ENCODE measurements at regions not wholly inside any gene's neighbourhood (a gene's known extent, or its start where the extent isn't known, plus 50 kb on each side); places are given as distances from the start of the nearest gene placed in this dataset.

- no peak for TF ChIP-seq CDX4 (CRISPR knock-in tag; IDR thresholded peaks at IDR 0.05; ENCODE audit: borderline replicate concordance)
- no peak for TF ChIP-seq TCF7 (CRISPR knock-in tag; IDR thresholded peaks at IDR 0.05; ENCODE audit: low read depth)
- no peak for TF ChIP-seq IRF1 (CRISPR knock-in tag; IDR thresholded peaks at IDR 0.05)
- TF ChIP-seq ZNF423 (CRISPR knock-in tag; IDR thresholded peaks at IDR 0.05): no peak
- TF ChIP-seq, protein P1, sequence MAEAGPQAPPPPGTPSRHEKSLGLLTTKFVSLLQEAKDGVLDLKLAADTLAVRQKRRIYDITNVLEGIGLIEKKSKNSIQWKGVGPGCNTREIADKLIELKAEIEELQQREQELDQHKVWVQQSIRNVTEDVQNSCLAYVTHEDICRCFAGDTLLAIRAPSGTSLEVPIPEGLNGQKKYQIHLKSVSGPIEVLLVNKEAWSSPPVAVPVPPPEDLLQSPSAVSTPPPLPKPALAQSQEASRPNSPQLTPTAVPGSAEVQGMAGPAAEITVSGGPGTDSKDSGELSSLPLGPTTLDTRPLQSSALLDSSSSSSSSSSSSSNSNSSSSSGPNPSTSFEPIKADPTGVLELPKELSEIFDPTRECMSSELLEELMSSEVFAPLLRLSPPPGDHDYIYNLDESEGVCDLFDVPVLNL (CRISPR knock-in tag; IDR thresholded peaks at IDR 0.05; ENCODE audit: borderline replicate concordance, low read depth): no peak
- TF ChIP-seq E2F5 (CRISPR knock-in tag; IDR thresholded peaks at IDR 0.05): no peak
Observed at GRCh38 chr20:52342913-52343312, 151.3 kb upstream of the ZFP64 start (continued).

DNA sequence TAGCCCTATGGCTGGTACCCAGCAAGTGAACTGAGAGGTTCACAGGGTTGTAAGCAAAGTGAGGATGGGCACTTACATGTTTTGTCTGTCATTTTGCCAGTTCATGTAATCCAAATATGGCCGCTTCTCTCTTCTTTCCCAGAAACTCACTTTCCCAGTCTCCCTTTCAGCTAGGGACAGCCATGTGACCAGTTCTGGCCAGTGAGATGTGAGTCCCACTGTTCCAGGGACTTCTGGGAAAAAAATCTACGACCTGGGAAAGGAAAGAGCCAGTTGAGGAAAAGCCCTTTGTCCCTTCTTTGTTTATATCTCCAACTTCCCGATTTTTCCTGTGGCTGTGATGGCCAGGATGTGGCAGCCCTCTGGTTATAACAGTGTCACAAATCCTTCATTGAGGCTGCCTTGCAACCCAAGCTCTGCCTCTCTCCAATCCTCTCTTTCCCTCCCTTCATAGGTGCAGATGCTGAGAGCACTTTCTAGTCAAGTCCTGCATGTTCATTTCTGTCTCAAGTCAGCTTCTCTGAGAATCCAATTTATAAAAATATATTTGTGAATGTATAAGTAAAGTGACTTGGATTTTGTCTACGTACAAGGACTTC is 148.6 kb upstream of the ZFP64 start:
- Mint-ChIP-seq H3K27ac (no peak overlapping the region), H3K4me3 (no peak overlapping the region), H3K4me1 (no peaks in the 10 kb centered on the region), H3K36me3 (peaks cover 5% of the 10 kb centered on the region; the same call in 1 of the 2 replicates), H3K9me3 (peaks cover 17% of the 10 kb centered on the region), H3K27me3 (ENCODE audit: low read depth) (no peaks in the 10 kb centered on the region)
- ChIA-PET CTCF (no interaction called here), POLR2A (no interaction called here)
- ATAC-seq: peak; percentile 51
- no peak for DNase-seq (ENCODE audit: low spot score)
- TF ChIP-seq CREM (CRISPR knock-in tag; IDR thresholded peaks at IDR 0.05) (no peak), ZNF219 (CRISPR knock-in tag; IDR thresholded peaks at IDR 0.05; ENCODE audit: borderline replicate concordance) (no peak), NFYB (CRISPR knock-in tag; conservative IDR thresholded peaks at IDR 0.05; ENCODE audit: low read depth) (peak; percentile 59), TEAD4 (CRISPR knock-in tag; IDR thresholded peaks at IDR 0.05) (no peak), TEAD1 (CRISPR knock-in tag; IDR thresholded peaks at IDR 0.05) (no peak), PRRX2 (CRISPR knock-in tag; IDR thresholded peaks at IDR 0.05) (no peak), ELF4 (CRISPR knock-in tag; IDR thresholded peaks at IDR 0.05; ENCODE audit: low read depth) (no peak)
- TF ChIP-seq, protein P2, sequence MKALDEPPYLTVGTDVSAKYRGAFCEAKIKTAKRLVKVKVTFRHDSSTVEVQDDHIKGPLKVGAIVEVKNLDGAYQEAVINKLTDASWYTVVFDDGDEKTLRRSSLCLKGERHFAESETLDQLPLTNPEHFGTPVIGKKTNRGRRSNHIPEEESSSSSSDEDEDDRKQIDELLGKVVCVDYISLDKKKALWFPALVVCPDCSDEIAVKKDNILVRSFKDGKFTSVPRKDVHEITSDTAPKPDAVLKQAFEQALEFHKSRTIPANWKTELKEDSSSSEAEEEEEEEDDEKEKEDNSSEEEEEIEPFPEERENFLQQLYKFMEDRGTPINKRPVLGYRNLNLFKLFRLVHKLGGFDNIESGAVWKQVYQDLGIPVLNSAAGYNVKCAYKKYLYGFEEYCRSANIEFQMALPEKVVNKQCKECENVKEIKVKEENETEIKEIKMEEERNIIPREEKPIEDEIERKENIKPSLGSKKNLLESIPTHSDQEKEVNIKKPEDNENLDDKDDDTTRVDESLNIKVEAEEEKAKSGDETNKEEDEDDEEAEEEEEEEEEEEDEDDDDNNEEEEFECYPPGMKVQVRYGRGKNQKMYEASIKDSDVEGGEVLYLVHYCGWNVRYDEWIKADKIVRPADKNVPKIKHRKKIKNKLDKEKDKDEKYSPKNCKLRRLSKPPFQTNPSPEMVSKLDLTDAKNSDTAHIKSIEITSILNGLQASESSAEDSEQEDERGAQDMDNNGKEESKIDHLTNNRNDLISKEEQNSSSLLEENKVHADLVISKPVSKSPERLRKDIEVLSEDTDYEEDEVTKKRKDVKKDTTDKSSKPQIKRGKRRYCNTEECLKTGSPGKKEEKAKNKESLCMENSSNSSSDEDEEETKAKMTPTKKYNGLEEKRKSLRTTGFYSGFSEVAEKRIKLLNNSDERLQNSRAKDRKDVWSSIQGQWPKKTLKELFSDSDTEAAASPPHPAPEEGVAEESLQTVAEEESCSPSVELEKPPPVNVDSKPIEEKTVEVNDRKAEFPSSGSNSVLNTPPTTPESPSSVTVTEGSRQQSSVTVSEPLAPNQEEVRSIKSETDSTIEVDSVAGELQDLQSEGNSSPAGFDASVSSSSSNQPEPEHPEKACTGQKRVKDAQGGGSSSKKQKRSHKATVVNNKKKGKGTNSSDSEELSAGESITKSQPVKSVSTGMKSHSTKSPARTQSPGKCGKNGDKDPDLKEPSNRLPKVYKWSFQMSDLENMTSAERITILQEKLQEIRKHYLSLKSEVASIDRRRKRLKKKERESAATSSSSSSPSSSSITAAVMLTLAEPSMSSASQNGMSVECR (CRISPR knock-in tag; IDR thresholded peaks at IDR 0.05; ENCODE audit: borderline replicate concordance): no peak
- TF ChIP-seq, protein P3, sequence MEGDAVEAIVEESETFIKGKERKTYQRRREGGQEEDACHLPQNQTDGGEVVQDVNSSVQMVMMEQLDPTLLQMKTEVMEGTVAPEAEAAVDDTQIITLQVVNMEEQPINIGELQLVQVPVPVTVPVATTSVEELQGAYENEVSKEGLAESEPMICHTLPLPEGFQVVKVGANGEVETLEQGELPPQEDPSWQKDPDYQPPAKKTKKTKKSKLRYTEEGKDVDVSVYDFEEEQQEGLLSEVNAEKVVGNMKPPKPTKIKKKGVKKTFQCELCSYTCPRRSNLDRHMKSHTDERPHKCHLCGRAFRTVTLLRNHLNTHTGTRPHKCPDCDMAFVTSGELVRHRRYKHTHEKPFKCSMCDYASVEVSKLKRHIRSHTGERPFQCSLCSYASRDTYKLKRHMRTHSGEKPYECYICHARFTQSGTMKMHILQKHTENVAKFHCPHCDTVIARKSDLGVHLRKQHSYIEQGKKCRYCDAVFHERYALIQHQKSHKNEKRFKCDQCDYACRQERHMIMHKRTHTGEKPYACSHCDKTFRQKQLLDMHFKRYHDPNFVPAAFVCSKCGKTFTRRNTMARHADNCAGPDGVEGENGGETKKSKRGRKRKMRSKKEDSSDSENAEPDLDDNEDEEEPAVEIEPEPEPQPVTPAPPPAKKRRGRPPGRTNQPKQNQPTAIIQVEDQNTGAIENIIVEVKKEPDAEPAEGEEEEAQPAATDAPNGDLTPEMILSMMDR (IDR thresholded peaks at IDR 0.05): no peak
- TF ChIP-seq, protein P4, sequence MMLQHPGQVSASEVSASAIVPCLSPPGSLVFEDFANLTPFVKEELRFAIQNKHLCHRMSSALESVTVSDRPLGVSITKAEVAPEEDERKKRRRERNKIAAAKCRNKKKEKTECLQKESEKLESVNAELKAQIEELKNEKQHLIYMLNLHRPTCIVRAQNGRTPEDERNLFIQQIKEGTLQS (CRISPR knock-in tag; conservative IDR thresholded peaks at IDR 0.05): no peak
- TF ChIP-seq, protein P5, sequence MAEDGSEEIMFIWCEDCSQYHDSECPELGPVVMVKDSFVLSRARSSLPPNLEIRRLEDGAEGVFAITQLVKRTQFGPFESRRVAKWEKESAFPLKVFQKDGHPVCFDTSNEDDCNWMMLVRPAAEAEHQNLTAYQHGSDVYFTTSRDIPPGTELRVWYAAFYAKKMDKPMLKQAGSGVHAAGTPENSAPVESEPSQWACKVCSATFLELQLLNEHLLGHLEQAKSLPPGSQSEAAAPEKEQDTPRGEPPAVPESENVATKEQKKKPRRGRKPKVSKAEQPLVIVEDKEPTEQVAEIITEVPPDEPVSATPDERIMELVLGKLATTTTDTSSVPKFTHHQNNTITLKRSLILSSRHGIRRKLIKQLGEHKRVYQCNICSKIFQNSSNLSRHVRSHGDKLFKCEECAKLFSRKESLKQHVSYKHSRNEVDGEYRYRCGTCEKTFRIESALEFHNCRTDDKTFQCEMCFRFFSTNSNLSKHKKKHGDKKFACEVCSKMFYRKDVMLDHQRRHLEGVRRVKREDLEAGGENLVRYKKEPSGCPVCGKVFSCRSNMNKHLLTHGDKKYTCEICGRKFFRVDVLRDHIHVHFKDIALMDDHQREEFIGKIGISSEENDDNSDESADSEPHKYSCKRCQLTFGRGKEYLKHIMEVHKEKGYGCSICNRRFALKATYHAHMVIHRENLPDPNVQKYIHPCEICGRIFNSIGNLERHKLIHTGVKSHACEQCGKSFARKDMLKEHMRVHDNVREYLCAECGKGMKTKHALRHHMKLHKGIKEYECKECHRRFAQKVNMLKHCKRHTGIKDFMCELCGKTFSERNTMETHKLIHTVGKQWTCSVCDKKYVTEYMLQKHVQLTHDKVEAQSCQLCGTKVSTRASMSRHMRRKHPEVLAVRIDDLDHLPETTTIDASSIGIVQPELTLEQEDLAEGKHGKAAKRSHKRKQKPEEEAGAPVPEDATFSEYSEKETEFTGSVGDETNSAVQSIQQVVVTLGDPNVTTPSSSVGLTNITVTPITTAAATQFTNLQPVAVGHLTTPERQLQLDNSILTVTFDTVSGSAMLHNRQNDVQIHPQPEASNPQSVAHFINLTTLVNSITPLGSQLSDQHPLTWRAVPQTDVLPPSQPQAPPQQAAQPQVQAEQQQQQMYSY (CRISPR knock-in tag; IDR thresholded peaks at IDR 0.05): no peak
- TF ChIP-seq, protein P6, sequence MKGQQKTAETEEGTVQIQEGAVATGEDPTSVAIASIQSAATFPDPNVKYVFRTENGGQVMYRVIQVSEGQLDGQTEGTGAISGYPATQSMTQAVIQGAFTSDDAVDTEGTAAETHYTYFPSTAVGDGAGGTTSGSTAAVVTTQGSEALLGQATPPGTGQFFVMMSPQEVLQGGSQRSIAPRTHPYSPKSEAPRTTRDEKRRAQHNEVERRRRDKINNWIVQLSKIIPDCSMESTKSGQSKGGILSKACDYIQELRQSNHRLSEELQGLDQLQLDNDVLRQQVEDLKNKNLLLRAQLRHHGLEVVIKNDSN (CRISPR knock-in tag; IDR thresholded peaks at IDR 0.05): peak; percentile 85

All from WTC11 (cell line).